SK-N-SH treated with all-trans-retinoic acid at 6 μM for 48 hours (cell line): ENCODE measurements at regions not wholly inside any gene's neighbourhood (a gene's known extent, or its start where the extent isn't known, plus 50 kb on each side); places are given as distances from the start of the nearest gene placed in this dataset.

Experiments used
- ATAC-seq: fragments of 200-7000 bp; cut with Tn5 transposase; 3 replicates; pipeline ENCODE4 v1.9.1; 2020; ENCODE audit warnings: mild to moderate bottlenecking, moderate library complexity
- ARNTL ChIP-seq: fragments of 450-650 bp; formaldehyde crosslinking; IDR thresholded peaks from 2 replicates; pipeline ENCODE4 v1.5.0; 2020; ENCODE audit warnings: low read depth, mild to moderate bottlenecking, moderate library complexity, borderline replicate concordance
- BACH2 ChIP-seq: fragments of 250-450 bp; sonication (Bioruptor Pico); IDR thresholded peaks from 2 replicates; pipeline ENCODE4 v1.9.0; 2021; ENCODE audit warnings: mild to moderate bottlenecking, borderline replicate concordance
- CREB5 ChIP-seq: fragments of 250-450 bp; sonication (Bioruptor Pico); IDR thresholded peaks from 2 replicates; pipeline ENCODE4 v1.5.1; 2020; ENCODE audit warnings: low read depth, mild to moderate bottlenecking, moderate library complexity
- CSDC2 ChIP-seq: fragments of 250-450 bp; sonication (Bioruptor Pico); IDR thresholded peaks from 2 replicates; pipeline ENCODE4 v1.5.0; 2020; ENCODE audit warnings: mild to moderate bottlenecking, moderate library complexity
- CSRNP3 ChIP-seq: fragments of 250-450 bp; sonication (Bioruptor Pico); IDR thresholded peaks from 2 replicates; pipeline ENCODE4 v1.5.1; 2021; ENCODE audit warnings: mild to moderate bottlenecking, moderate library complexity
- ESRRG ChIP-seq: fragments of 250-450 bp; sonication (Bioruptor Pico); IDR thresholded peaks from 2 replicates; pipeline ENCODE4 v1.6.1; 2021; ENCODE audit warnings: mild to moderate bottlenecking
- GLIS3 ChIP-seq: fragments of 250-450 bp; sonication (Bioruptor Pico); IDR thresholded peaks from 2 replicates; pipeline ENCODE4 v1.5.0; 2020; ENCODE audit warnings: mild to moderate bottlenecking, moderate library complexity
- ISL1 ChIP-seq: fragments of 250-450 bp; sonication (Bioruptor Pico); IDR thresholded peaks from 2 replicates; pipeline ENCODE4 v2.1.2; 2022; ENCODE audit warnings: mild to moderate bottlenecking, moderate library complexity
- OSR1 ChIP-seq: fragments of 250-450 bp; sonication (Bioruptor Pico); IDR thresholded peaks from 2 replicates; pipeline ENCODE4 v1.8.0; 2022; ENCODE audit warnings: moderate library complexity, mild to moderate bottlenecking, inconsistent platforms
- PPARA ChIP-seq: fragments of 250-450 bp; sonication (Bioruptor Pico); IDR thresholded peaks from 2 replicates; pipeline ENCODE4 v1.5.0; 2020; ENCODE audit warnings: mild to moderate bottlenecking, borderline replicate concordance
- RARB ChIP-seq: fragments of 250-450 bp; sonication (Bioruptor Pico); IDR thresholded peaks from 2 replicates; pipeline ENCODE4 v1.8.0; 2021; ENCODE audit warnings: mild to moderate bottlenecking, moderate library complexity
- SNAI2 ChIP-seq: fragments of 250-450 bp; sonication (Bioruptor Pico); IDR thresholded peaks from 2 replicates; pipeline ENCODE4 v1.5.0; 2020; ENCODE audit warnings: mild to moderate bottlenecking, moderate library complexity
- TOX ChIP-seq: fragments of 250-450 bp; sonication (Bioruptor Pico); IDR thresholded peaks from 2 replicates; pipeline ENCODE4 v1.8.0; 2021; ENCODE audit warnings: mild to moderate bottlenecking, moderate library complexity, borderline replicate concordance
- TSHZ2 ChIP-seq: fragments of 250-450 bp; sonication (Bioruptor Pico); IDR thresholded peaks from 2 replicates; pipeline ENCODE4 v1.5.0; 2020; ENCODE audit warnings: mild to moderate bottlenecking, moderate library complexity
- ZC3H10 ChIP-seq: fragments of 250-450 bp; sonication (Bioruptor Pico); IDR thresholded peaks from 2 replicates; pipeline ENCODE4 v1.5.1; 2021; ENCODE audit warnings: mild to moderate bottlenecking, moderate library complexity
- ZFP3 ChIP-seq: fragments of 250-450 bp; sonication (Bioruptor Pico); IDR thresholded peaks from 2 replicates; pipeline ENCODE4 v1.5.0; 2020; ENCODE audit warnings: mild to moderate bottlenecking, moderate library complexity
- ZFP30 ChIP-seq: fragments of 450-650 bp; formaldehyde crosslinking; IDR thresholded peaks from 2 replicates; pipeline ENCODE4 v1.5.0; 2022; ENCODE audit warnings: mild to moderate bottlenecking, moderate library complexity
- ZNF565 ChIP-seq: fragments of 450-650 bp; formaldehyde crosslinking; conservative IDR thresholded peaks from 2 replicates; pipeline ENCODE4 v1.5.0; 2020; ENCODE audit warnings: low read depth, mild to moderate bottlenecking, moderate library complexity
- ZNF70 ChIP-seq: fragments of 450-650 bp; formaldehyde crosslinking; IDR thresholded peaks from 2 replicates; pipeline ENCODE4 v1.5.0; 2020; ENCODE audit warnings: mild to moderate bottlenecking, moderate library complexity
- ZNF8 ChIP-seq: fragments of 450-650 bp; formaldehyde crosslinking; IDR thresholded peaks from 2 replicates; pipeline ENCODE4 v1.5.0; 2020; ENCODE audit warnings: mild to moderate bottlenecking, moderate library complexity
- TF ChIP-seq, protein P1 (sequence below): fragments of 250-450 bp; sonication (Bioruptor Pico); IDR thresholded peaks from 2 replicates; pipeline ENCODE4 v1.8.0; 2021; ENCODE audit warnings: low read depth, mild to moderate bottlenecking, moderate library complexity, borderline replicate concordance

GRCh38 chr2:83594241-83595120, 864.6 kb downstream of the SUCLG1 start:
- no peak for TF ChIP-seq TSHZ2
- no peak for TF ChIP-seq BACH2 (CRISPR knock-in tag)
- TF ChIP-seq ZFP30 (CRISPR knock-in tag), result no peak
- no peak for TF ChIP-seq SNAI2 (CRISPR knock-in tag)
- no peak for TF ChIP-seq ESRRG (CRISPR knock-in tag)
- TF ChIP-seq CSDC2, result no peak
- no peak for TF ChIP-seq ZNF70
- TF ChIP-seq ZC3H10 (CRISPR knock-in tag), result no peak
- no peak for TF ChIP-seq GLIS3 (CRISPR knock-in tag)
- no peak for TF ChIP-seq ZNF8 (CRISPR knock-in tag)
- no peak for TF ChIP-seq TOX
- TF ChIP-seq ARNTL, result no peak
- no peak for TF ChIP-seq CREB5 (CRISPR knock-in tag)
- TF ChIP-seq PPARA, result no peak
- no peak for ATAC-seq

GRCh38 chr2:83587309-83587708, 871.8 kb downstream of the SUCLG1 start:
- ATAC-seq, result no peak
- TF ChIP-seq RARB (CRISPR knock-in tag), result no peak
- no peak for TF ChIP-seq SNAI2 (CRISPR knock-in tag)
- no peak for TF ChIP-seq OSR1 (CRISPR knock-in tag)
- TF ChIP-seq PPARA, result no peak
- TF ChIP-seq ZFP30 (CRISPR knock-in tag), result no peak
- no peak for TF ChIP-seq BACH2 (CRISPR knock-in tag)
- TF ChIP-seq ZNF565 (CRISPR knock-in tag), result no peak
- no peak for TF ChIP-seq ESRRG (CRISPR knock-in tag)
- no peak for TF ChIP-seq CSDC2
- TF ChIP-seq TSHZ2, result no peak
- TF ChIP-seq, protein P1, sequence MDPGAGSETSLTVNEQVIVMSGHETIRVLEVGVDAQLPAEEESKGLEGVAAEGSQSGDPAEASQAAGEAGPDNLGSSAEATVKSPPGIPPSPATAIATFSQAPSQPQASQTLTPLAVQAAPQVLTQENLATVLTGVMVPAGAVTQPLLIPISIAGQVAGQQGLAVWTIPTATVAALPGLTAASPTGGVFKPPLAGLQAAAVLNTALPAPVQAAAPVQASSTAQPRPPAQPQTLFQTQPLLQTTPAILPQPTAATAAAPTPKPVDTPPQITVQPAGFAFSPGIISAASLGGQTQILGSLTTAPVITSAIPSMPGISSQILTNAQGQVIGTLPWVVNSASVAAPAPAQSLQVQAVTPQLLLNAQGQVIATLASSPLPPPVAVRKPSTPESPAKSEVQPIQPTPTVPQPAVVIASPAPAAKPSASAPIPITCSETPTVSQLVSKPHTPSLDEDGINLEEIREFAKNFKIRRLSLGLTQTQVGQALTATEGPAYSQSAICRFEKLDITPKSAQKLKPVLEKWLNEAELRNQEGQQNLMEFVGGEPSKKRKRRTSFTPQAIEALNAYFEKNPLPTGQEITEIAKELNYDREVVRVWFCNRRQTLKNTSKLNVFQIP (CRISPR knock-in tag), result no peak
- no peak for TF ChIP-seq TOX
- TF ChIP-seq GLIS3 (CRISPR knock-in tag), result no peak
- TF ChIP-seq ZFP3 (CRISPR knock-in tag), result no peak
- TF ChIP-seq ZNF70, result no peak
- TF ChIP-seq ZC3H10 (CRISPR knock-in tag), result no peak
- no peak for TF ChIP-seq ZNF8 (CRISPR knock-in tag)
- no peak for TF ChIP-seq ISL1 (CRISPR knock-in tag)
- TF ChIP-seq ARNTL, result no peak
- TF ChIP-seq, all 23 proteins: peak for 0

DNA sequence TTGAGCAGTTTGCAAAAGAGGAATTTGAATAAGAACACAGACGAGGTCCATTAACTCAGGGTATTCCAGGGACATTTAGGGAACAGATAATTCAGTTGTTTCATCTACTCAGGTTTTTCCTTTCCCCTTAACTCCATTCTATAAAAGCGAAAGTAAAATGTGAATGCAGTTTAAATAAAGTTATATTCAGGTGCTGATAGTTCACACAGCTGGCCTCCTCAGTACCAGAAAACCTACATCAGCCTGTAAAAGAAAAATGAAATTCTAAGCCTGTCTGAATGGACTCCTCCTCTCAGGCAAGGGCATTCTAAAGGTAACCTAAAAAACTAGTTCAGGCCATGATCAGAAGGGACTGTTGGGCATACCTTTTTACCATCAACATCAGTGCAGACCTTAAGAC, 873.8 kb downstream of the SUCLG1 start:
- no peak for ATAC-seq
- TF ChIP-seq ISL1 (CRISPR knock-in tag), result no peak
- no peak for TF ChIP-seq GLIS3 (CRISPR knock-in tag)
- TF ChIP-seq OSR1 (CRISPR knock-in tag), result no peak
- TF ChIP-seq CSRNP3, result no peak
- TF ChIP-seq ZC3H10 (CRISPR knock-in tag), result no peak
- TF ChIP-seq ZNF565 (CRISPR knock-in tag), result no peak
- TF ChIP-seq ZNF8 (CRISPR knock-in tag), result no peak
- TF ChIP-seq TOX, result no peak
- TF ChIP-seq CREB5 (CRISPR knock-in tag), result no peak
- no peak for TF ChIP-seq TSHZ2
- no peak for TF ChIP-seq PPARA
- TF ChIP-seq ZFP30 (CRISPR knock-in tag), result no peak
